ENCODE measurements at regions not wholly inside any gene's neighbourhood (a gene's known extent, or its start where the extent isn't known, plus 50 kb on each side); places are given as distances from the start of the nearest gene placed in this dataset.

DNA sequence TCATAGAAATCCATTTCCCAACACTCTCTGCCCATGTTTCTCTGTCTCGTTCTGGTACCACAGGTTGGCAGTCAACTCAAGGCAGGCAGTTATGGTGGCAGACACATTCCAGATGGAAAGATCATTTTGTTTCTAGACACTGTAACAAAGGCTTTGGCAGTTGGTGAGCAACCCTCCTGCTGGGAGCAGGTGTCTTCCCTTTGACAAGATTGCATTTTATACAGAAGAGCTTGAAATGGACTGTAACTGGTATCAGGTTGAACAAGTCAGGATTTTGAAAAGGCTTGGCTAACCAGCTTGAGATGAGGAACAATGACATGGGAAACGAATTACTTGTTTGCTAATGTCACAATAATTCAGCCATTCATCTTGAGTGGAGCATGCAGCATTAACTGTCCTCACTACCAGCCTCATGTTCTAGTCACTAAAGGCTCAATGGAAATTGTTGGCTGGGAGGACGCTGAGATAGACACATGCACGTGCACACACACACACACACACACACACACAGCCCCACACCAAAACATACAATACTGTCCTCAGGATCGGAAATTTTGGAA is 170.0 kb downstream of the SEMA6D start:
- no peak for DNase-seq (ENCODE audit: low spot score)
- no peak for ATAC-seq
- TF ChIP-seq ATF2 (CRISPR knock-in tag; IDR thresholded peaks at IDR 0.05; ENCODE audit: borderline replicate concordance, low read depth), result no peak
- TF ChIP-seq PRDM15 (CRISPR knock-in tag; IDR thresholded peaks at IDR 0.05), result no peak
- no peak for TF ChIP-seq ZNF219 (CRISPR knock-in tag; IDR thresholded peaks at IDR 0.05; ENCODE audit: borderline replicate concordance)
- TF ChIP-seq AFF4 (CRISPR knock-in tag; IDR thresholded peaks at IDR 0.05; ENCODE audit: borderline replicate concordance), result no peak
- no peak for TF ChIP-seq MXD4 (CRISPR knock-in tag; IDR thresholded peaks at IDR 0.05; ENCODE audit: borderline replicate concordance)
- TF ChIP-seq CREM (CRISPR knock-in tag; IDR thresholded peaks at IDR 0.05), result no peak
- TF ChIP-seq NR2C2 (CRISPR knock-in tag; IDR thresholded peaks at IDR 0.05), result no peak
- no peak for TF ChIP-seq ERG (CRISPR knock-in tag; IDR thresholded peaks at IDR 0.05)
- TF ChIP-seq HMGA2 (CRISPR knock-in tag; IDR thresholded peaks at IDR 0.05), result no peak
- no peak for TF ChIP-seq ZNF138 (CRISPR knock-in tag; conservative IDR thresholded peaks at IDR 0.05)
- no peak for TF ChIP-seq ESRRA (CRISPR knock-in tag; IDR thresholded peaks at IDR 0.05; ENCODE audit: borderline replicate concordance)
- no peak for TF ChIP-seq ZNF232 (CRISPR knock-in tag; IDR thresholded peaks at IDR 0.05)
- no peak for TF ChIP-seq ATF1 (CRISPR knock-in tag; IDR thresholded peaks at IDR 0.05)
- TF ChIP-seq, protein P1, sequence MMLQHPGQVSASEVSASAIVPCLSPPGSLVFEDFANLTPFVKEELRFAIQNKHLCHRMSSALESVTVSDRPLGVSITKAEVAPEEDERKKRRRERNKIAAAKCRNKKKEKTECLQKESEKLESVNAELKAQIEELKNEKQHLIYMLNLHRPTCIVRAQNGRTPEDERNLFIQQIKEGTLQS (CRISPR knock-in tag; conservative IDR thresholded peaks at IDR 0.05), result no peak
- TF ChIP-seq NR3C1 (CRISPR knock-in tag; conservative IDR thresholded peaks at IDR 0.05; ENCODE audit: low read depth), result no peak
- Mint-ChIP-seq H3K27me3 (ENCODE audit: low read depth) (peaks cover 75% of the 10 kb centered on the region), H3K4me3 (no peak overlapping the region), H3K4me1 (peaks cover 30% of the 10 kb centered on the region), H3K27ac (no peak overlapping the region), H3K9me3 (no peaks in the 10 kb centered on the region), H3K36me3 (no peaks in the 10 kb centered on the region)
- CTCF ChIA-PET, result no interaction called here
- POLR2A ChIA-PET, result no interaction called here
